HUES48 (cell line): ENCODE measurements at regions not wholly inside any gene's neighbourhood (a gene's known extent, or its start where the extent isn't known, plus 50 kb on each side); places are given as distances from the start of the nearest gene placed in this dataset.
"Not testable (repeated sequence)": the region's sequence is repeated elsewhere in the genome, so short reads cannot be mapped to it uniquely, and the experiment has no call there.

Source experiments
- H3K27ac ChIP-seq: one replicate; pipeline ENCODE4 v1.7.0; 2013; ENCODE audit warnings: low read depth, low read length, inconsistent platforms
- H3K27me3 ChIP-seq: 2 replicates; pipeline ENCODE4 v1.6.1; 2013; ENCODE audit warnings: mild to moderate bottlenecking, low read length; ENCODE audit not compliant: control insufficient read depth, insufficient read depth
- H3K36me3 ChIP-seq: 2 replicates; pipeline ENCODE4 v1.6.1; 2013; ENCODE audit warnings: low read length; ENCODE audit not compliant: control insufficient read depth, insufficient read depth
- H3K4me1 ChIP-seq: 2 replicates; pipeline ENCODE4 v1.6.1; 2013; ENCODE audit warnings: mild to moderate bottlenecking, low read length; ENCODE audit not compliant: control insufficient read depth, insufficient read depth
- H3K4me3 ChIP-seq: 2 replicates; pipeline ENCODE4 v1.5.1; 2013; ENCODE audit warnings: mild to moderate bottlenecking, low read depth, low read length
- H3K9ac ChIP-seq: 2 replicates; pipeline ENCODE4 v1.6.1; 2013; ENCODE audit warnings: mild to moderate bottlenecking, low read depth, low read length, moderate library complexity
- H3K9me3 ChIP-seq: 2 replicates; pipeline ENCODE4 v1.6.1; 2013; ENCODE audit warnings: low read length; ENCODE audit not compliant: control insufficient read depth, insufficient read depth

GRCh38 chr3:20288050-20288449, 102.0 kb upstream of the SGO1 start:
- Histone ChIP-seq H3K27me3 (no peaks in the 10 kb centered on the region), H3K9me3 (peaks cover 22% of the 10 kb centered on the region), H3K27ac (peak overlapping the region; percentile 82), H3K4me1 (no peaks in the 10 kb centered on the region), H3K4me3 (no peak overlapping the region), H3K9ac (no peak overlapping the region), H3K36me3 (no peaks in the 10 kb centered on the region)

DNA sequence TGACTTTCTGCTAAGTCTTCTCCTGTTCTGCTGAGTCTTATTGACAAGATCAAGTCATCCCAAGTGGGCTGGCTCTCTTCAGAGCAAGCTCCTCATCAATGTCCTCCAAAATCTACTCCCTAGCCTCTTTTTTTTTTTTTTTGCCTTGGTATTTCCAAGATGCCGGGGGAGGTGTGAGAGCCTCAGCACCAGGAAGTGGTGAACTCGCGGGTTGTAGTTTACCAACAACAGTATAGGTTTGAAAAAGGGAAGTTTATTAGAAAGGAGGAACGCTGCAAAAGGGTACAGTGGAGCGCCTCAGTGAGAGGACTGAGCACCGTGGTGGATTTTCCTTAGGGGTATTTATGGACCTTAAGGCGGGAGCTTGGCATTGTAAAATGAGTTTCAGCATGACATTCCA, 94.3 kb upstream of the SGO1 start:
- no peak overlapping the region for H3K4me3 ChIP-seq
- H3K9ac ChIP-seq = no peak overlapping the region
- H3K27me3 ChIP-seq = no peaks in the 10 kb centered on the region
- peaks cover 10% of the 10 kb centered on the region; the same call in 1 of the 2 replicates for H3K9me3 ChIP-seq
- H3K27ac ChIP-seq = no peak overlapping the region
- H3K36me3 ChIP-seq = no peaks in the 10 kb centered on the region
- no peaks in the 10 kb centered on the region for H3K4me1 ChIP-seq

- not testable (repeated sequence) for H3K27me3 ChIP-seq, H3K9me3 ChIP-seq, H3K9ac ChIP-seq, H3K4me1 ChIP-seq, H3K27ac ChIP-seq, H3K36me3 ChIP-seq, H3K4me3 ChIP-seq
Observed at GRCh38 chr3:20265977-20266376, 80.0 kb upstream of the SGO1 start.

GRCh38 chr3:20264900-20265567, 79.0 kb upstream of the SGO1 start:
- no peak overlapping the region for H3K27ac ChIP-seq
- H3K9ac ChIP-seq = no peak overlapping the region
- H3K4me1 ChIP-seq = no peaks in the 10 kb centered on the region
- no peaks in the 10 kb centered on the region for H3K27me3 ChIP-seq
- H3K4me3 ChIP-seq = no peak overlapping the region
- no peaks in the 10 kb centered on the region for H3K36me3 ChIP-seq
- H3K9me3 ChIP-seq = no peaks in the 10 kb centered on the region; the same call in none of the 2 replicates

DNA sequence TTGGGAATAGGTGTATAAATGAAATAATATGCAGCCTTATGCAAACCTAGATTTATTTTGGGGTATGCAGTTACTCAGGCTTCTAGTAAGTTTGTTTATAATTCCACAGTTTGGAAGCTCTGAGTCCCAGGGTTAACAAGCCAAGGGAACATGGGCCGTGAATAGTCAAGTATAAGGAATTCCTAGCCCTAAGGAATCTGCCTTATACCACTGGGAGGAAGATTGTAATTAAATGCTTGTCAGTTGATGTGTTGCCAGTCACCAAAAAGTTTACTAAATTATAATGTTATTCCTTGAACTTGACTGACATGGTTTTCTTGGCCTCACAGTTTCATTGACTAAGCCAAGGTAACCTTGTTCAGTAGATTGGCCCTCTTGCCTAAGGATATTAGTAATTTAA, 72.4 kb upstream of the SGO1 start:
- H3K9me3 ChIP-seq = no peaks in the 10 kb centered on the region
- no peak overlapping the region for H3K4me3 ChIP-seq
- H3K27ac ChIP-seq = no peak overlapping the region
- no peaks in the 10 kb centered on the region for H3K4me1 ChIP-seq
- H3K27me3 ChIP-seq = no peaks in the 10 kb centered on the region
- no peaks in the 10 kb centered on the region for H3K36me3 ChIP-seq
- no peak overlapping the region for H3K9ac ChIP-seq

DNA sequence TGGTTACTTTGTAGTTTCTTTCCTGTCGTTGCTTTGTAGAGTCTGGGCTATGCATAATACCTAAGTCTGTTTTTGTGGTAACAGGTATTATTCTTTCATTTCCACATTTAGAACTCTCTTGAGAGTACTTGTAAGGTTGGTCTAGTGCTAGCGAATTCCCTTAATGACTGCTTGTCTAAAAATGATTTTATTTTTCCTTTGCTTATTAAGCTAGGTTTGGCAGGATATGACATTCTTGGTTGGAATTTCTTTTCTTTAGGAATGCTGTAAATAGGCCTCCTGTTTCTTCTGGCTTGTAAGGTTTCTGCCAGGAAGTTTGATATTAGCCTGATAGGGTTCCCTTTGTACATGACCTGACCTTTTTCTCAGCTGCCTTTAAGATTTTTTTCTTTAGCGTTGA, 70.1 kb upstream of the SGO1 start:
- H3K36me3 ChIP-seq = no peaks in the 10 kb centered on the region
- no peak overlapping the region for H3K4me3 ChIP-seq
- H3K27me3 ChIP-seq = no peaks in the 10 kb centered on the region
- H3K9me3 ChIP-seq = no peaks in the 10 kb centered on the region
- peaks cover 7% of the 10 kb centered on the region for H3K4me1 ChIP-seq
- H3K27ac ChIP-seq = no peak overlapping the region
- H3K9ac ChIP-seq = no peak overlapping the region

DNA sequence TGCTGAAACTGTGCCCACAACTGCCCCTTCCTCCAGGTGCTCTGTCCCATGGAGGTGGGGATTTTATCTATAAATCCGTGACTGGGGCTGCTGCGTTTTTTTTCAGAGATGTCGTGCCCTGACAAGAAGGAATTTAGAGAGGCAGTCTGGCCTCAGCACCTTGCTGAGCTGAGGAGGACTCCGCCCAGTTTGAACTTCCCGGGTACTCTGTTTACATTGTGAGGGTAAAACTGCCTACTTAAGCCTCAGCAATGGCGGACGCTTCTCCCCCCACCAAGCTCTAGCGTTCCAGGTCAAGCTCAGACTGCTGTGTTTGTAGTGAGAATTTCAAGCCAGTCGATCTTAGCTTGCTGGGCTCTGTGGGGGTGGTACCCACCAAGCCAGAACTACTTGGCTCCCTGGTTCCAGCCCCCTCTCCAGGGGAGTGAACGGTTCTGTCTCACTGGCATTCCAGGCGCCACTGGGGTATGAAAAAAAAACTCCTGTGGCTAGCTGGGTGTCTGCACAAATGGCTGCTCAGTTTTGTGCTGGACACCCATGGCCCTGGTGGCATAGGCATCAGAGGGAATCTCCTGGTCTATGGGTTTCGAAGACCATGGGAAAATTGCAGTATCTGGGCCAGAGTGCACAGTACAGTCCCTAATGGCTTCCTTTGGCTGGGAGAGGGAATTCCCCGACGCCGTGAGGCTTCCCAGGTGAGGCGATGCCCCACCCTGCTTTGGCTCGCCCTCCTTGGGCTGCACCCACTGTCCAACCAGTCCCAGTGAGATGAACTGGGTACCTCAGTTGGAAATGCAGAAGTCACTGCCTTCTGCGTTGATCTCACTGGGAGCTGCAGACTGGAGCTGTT, 68.5 kb upstream of the SGO1 start:
- no peak overlapping the region for H3K4me3 ChIP-seq
- H3K9ac ChIP-seq = no peak overlapping the region
- H3K27me3 ChIP-seq = no peaks in the 10 kb centered on the region
- no peaks in the 10 kb centered on the region for H3K9me3 ChIP-seq
- no peak overlapping the region for H3K27ac ChIP-seq
- H3K36me3 ChIP-seq = no peaks in the 10 kb centered on the region
- H3K4me1 ChIP-seq = peaks cover 13% of the 10 kb centered on the region

GRCh38 chr3:20250786-20251185, 64.8 kb upstream of the SGO1 start:
- Histone ChIP-seq H3K36me3 (no peaks in the 10 kb centered on the region), H3K9ac (no peak overlapping the region), H3K27me3 (no peaks in the 10 kb centered on the region), H3K4me3 (no peak overlapping the region), H3K27ac (peak overlapping the region; percentile 54), H3K9me3 (no peaks in the 10 kb centered on the region), H3K4me1 (peaks cover 13% of the 10 kb centered on the region)

GRCh38 chr3:20250314-20250713, 64.3 kb upstream of the SGO1 start:
- Histone ChIP-seq H3K27ac (no peak overlapping the region), H3K9me3 (no peaks in the 10 kb centered on the region), H3K4me1 (peaks cover 13% of the 10 kb centered on the region), H3K4me3 (no peak overlapping the region), H3K36me3 (no peaks in the 10 kb centered on the region), H3K27me3 (no peaks in the 10 kb centered on the region), H3K9ac (no peak overlapping the region)

DNA sequence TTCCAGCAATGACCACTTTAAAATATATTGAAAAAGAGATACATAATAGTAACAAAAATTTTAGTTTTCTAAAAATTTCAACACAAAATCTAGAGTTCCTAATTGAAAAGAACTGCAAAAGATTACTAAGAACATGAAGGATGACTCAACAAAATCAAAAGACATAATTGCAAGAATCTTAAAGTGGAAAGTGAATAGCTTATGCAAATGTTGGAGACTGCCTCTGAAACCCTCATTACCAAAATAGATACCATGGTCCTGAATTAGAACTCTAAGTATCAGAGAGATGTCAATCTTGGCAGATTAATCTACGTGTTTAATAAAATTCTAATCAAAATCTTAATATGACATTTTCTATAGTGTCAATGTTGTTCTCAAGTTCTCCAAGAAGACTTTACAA, 60.7 kb upstream of the SGO1 start:
- H3K27ac ChIP-seq = no peak overlapping the region
- peaks cover 12% of the 10 kb centered on the region for H3K4me1 ChIP-seq
- H3K36me3 ChIP-seq = no peaks in the 10 kb centered on the region
- no peak overlapping the region for H3K9ac ChIP-seq
- no peak overlapping the region for H3K4me3 ChIP-seq
- H3K9me3 ChIP-seq = no peaks in the 10 kb centered on the region
- H3K27me3 ChIP-seq = no peaks in the 10 kb centered on the region

GRCh38 chr3:20245781-20246180, 59.8 kb upstream of the SGO1 start:
- Histone ChIP-seq H3K9me3 (no peaks in the 10 kb centered on the region), H3K27ac (no peak overlapping the region), H3K4me3 (no peak overlapping the region), H3K4me1 (peaks cover 4% of the 10 kb centered on the region; the same call in 1 of the 2 replicates), H3K36me3 (no peaks in the 10 kb centered on the region), H3K27me3 (no peaks in the 10 kb centered on the region), H3K9ac (no peak overlapping the region)
